GM19468 (cell line): ENCODE measurements at regions not wholly inside any gene's neighbourhood (a gene's known extent, or its start where the extent isn't known, plus 50 kb on each side); places are given as distances from the start of the nearest gene placed in this dataset.
A peak's percentile ranks its signal among the peaks of the same experiment; 100 is the strongest.

Source experiments
- ATAC-seq: cut with Tn5 transposase; IDR thresholded peaks from one replicate; pipeline ENCODE4 v1.9.1; 2021; ENCODE audit warnings: mild to moderate bottlenecking, moderate library complexity, moderate number of reproducible peaks; ENCODE audit not compliant: unreplicated experiment; ENCODE audit errors: extremely low read depth

- no peak for ATAC-seq
Observed at GRCh38 chr4:123300222-123301039, 96.2 kb upstream of the SPRY1 start.

DNA sequence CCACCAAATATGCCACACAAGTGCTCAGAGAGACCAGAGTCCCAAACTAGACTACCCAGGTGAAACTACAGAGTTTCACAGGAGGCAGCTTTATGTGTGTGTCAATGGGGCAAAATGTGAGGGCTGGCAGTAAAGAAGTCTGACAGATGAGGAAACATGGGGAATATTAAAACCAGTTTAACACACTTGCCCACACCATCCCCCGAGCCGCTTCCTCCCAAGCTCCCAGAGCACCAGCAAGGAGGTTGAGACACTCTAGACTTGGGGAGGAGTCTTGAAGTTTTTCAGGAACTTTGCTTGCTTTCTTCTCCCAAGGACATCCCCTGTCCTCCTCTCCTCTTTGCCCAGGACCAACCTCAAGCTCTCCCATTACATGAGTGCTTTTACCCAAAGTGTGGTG lies 94.7 kb upstream of the SPRY1 start:
- ATAC-seq, result no peak

DNA sequence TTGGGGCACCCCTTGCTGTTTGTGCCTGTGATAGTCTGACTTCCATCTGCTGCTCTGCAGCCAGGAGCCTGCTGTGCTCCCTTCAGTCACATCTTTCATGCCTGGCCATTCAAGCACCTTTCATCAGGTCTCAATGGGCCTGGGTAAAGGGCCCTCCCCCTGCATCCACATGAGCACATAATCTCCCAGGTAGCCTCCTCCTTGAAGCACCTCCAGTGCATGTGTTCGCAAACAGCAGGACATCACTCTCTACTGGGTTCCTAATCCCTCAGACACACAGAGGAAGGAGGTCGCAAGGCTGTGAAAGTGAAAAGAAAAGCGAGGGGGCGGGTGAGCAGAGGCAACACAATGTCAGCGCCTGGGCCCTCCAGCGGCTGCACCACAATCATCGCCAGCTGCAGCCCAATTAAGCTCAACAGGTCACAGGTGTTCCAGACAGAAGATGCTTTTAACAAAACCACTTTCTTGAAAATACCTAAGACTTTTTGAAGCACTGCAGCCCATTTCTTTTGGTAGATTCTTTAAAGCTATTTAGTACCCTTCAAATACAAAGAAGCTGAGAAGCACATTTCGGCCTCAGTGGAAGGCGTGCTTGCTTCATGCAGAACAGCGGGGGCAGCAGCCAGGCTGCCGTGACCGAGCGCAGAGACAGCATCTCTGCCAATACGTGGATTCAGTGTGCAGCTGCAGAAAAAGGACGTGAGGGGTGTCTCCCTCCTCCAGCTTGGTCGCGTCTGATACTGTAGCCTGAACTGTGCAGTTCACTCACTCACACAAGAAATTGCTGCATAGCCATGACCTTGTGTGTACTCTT lies 92.2 kb upstream of the SPRY1 start:
- no peak for ATAC-seq

DNA sequence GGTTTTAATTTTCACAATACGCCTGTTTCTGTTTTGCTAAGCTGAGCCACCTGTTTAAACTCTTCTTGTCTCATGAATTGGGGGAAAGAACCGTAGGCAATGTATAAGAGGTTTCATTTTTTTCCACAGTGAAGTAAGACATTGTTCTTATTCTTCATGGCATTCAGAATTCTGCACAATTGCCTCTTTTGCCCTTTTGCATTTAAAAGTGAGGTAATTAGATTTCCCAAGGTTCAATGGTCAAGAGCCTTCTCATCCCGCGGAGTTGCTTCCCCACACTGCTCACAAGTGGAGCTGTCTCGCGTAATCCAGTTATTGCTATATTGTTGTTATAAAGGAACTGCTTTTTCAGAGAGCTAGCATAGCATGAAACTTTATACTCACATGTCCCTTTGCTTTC lies 90.9 kb upstream of the SPRY1 start:
- no peak for ATAC-seq

GRCh38 chr4:123306769-123307168 lies 89.8 kb upstream of the SPRY1 start:
- ATAC-seq, result no peak

DNA sequence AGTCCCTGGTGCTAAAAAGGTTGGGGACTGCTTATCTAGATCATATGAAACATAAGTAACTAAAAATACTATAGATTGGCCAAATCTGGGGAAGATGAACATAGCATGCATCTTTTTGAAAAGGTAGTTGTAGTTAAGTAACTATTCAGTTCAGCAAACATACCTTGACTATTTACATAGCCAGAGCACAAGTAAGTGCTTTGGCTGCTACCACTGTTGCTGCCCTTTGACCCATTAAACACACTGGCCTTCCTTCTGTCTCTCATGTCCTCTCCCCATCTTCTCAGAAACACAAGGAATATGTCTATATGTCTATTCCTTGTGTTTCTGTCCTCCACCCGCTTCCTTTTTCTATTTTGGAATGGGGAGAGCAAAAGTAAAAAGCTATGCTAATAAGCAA lies 87.9 kb upstream of the SPRY1 start:
- ATAC-seq, result no peak

GRCh38 chr4:123312116-123312515 lies 84.5 kb upstream of the SPRY1 start:
- ATAC-seq, result no peak

GRCh38 chr4:123312951-123313592 lies 83.5 kb upstream of the SPRY1 start:
- ATAC-seq, result no peak

GRCh38 chr4:123315617-123316016 lies 81.0 kb upstream of the SPRY1 start:
- ATAC-seq, result no peak

DNA sequence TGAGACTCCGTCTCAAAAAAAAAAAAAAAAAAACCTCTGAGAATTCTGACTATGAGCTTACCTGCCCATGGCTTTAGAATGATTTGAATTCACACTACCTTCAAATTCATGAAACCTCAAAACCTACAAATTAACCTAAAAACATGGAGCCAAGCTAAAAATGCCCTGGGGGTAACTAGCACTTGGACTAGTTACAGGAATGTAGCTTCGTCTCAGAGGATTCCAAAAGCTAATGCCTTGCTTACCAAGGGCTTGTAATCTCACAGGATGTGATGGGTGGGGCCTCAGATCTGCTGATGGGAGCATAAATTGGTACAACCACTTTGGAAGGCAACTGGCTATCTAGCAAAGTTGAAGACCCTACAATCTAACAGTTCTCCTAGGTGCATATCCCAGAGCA lies 79.4 kb upstream of the SPRY1 start:
- no peak for ATAC-seq

DNA sequence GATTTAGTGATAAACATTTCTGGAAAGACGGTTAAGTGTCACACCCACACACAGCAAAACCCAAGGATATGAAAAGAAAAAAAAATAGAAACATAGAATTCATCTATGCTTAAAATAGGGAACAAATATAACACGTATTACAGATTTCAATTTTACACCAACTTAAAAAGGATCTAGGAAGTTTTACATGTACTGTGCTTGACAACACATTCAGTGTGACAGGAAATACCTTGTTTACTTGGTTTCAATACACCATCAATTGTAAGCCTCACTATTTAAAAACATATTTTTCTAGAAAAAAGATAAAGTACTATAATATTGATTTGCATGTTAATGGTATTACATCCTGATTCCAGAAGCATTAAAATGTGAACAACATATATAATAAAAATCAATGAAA lies 77.0 kb upstream of the SPRY1 start:
- ATAC-seq, result no peak

DNA sequence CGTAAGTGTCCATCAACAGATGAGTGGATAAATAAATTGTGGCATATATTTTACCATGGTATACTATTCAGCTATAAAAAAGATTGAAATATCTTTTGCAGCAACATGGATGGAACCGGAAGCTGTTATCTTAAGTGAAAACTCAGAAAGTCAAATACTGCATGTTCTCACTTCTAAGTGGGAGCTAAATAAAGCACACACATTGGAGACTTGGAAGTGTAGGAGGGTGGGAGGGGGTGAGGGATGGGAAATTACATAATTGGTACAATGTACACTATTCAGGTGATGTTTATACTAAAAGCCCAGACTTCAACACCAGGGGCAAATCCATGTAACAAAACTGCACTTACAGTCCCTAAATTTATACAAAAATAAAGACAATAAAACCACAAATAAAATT lies 72.6 kb upstream of the SPRY1 start:
- no peak for ATAC-seq

DNA sequence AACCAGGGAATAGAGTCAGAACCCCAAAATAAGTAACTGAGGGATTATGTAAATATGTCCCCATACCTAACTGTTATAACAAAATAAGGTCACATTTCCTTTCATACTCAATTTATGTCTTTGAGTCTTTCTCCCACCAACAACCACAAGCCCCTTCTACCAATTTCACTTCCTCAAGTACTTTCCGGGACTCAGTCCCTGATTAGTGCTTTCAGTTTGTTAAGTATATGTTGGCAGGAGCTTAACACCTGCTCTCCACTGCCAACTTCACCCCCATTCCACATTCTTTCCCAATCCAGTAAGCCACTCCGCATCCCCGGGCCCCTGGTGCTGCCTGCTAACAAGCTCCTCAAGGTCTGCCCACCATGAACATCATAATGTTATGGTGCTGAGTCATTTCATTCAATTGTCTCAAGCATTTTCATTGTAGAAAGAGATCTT lies 71.3 kb upstream of the SPRY1 start:
- peak; percentile 97 for ATAC-seq

DNA sequence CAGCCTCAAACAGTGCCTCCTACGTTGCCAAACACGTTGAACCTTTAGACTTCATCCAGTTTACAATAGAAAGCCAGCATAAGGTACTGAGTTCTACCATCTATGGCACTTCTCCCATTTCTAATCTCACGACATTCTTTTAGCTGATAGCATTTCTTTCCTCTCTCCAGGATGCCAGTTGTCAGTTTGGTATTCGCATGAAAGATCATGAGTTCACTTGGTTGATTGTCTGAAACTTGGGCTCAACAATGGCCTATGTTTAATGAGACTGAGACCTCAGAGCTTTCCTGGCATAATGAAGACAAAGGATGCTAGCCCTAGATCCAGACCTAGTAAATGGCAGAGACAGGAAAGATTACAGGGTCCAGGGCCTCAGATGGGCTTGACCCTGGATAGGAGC lies 69.2 kb upstream of the SPRY1 start:
- no peak for ATAC-seq

- no peak for ATAC-seq
Observed at GRCh38 chr4:123327846-123328429, 68.7 kb upstream of the SPRY1 start.

DNA sequence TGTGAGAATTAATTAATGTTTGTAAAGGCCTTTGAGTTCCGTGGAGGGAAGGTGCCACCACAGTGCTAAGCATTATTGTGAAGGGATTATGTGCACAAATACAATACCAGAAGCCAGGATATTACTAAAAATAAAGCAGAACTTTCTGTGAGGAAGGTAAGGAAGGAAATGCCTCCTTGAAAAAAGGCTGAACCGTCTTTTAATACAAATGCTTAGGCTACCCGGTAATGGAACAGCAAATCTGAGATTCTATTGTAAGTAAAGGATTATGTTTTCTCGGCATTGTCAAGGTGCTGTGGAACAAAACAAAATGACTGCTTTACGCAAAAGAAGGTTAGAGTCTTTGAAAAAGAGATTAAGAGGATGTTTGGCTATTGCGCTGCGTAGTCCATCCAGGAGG lies 57.9 kb upstream of the SPRY1 start:
- ATAC-seq, result no peak

- ATAC-seq, result no peak
Observed at GRCh38 chr4:123339507-123340380, 56.9 kb upstream of the SPRY1 start.

DNA sequence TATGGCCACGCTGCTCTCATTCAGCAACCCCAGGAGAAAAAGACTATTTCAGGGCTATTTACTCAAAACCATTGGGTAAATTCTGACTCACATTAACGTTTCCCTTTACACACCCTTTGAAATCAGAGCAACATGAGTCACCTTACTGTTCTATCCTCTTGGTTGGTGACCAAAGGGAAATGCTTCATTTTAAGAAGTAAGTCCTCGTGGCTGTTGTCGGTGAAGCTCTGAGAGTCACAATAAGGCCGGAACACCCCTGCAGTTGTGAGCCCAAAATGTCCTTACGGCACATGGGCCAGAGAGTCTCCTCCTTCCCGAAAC lies 56.3 kb upstream of the SPRY1 start:
- no peak for ATAC-seq

- no peak for ATAC-seq
Observed at GRCh38 chr4:123342498-123342897, 54.1 kb upstream of the SPRY1 start.
